Tibial nerve (tissue), 4 donors: ENCODE measurements at regions not wholly inside any gene's neighbourhood (a gene's known extent, or its start where the extent isn't known, plus 50 kb on each side); places are given as distances from the start of the nearest gene placed in this dataset.

Experiments used
- DNase-seq, 2 donors: peaks; one replicate each; pipeline ENCODE4 v3.0.0-alpha.2; 2019; ENCODE audit warnings: low spot score in 2 of 2
- H3K27ac ChIP-seq, 4 donors: fragments of 200-600 bp; sonication (generic) in 3 of 4; one replicate each; pipeline ENCODE4 v1.5.1; 2017 to 2019; ENCODE audit warnings: mild to moderate bottlenecking in 1 of 4
- H3K27me3 ChIP-seq, 2 donors: fragments of 200-600 bp; sonication (generic) in 1 of 2; one replicate each; pipeline versions ENCODE4 v1.5.1 to v1.6.0; 2017 to 2019
- H3K36me3 ChIP-seq, 3 donors: fragments of 200-600 bp; sonication (generic); one replicate each; pipeline ENCODE4 v1.5.1; 2018 to 2019
- H3K4me1 ChIP-seq, 4 donors: fragments of 200-600 bp; sonication (generic) in 3 of 4; one replicate each; pipeline ENCODE4 v1.5.1; 2017 to 2019
- H3K4me3 ChIP-seq, 4 donors: fragments of 200-600 bp; sonication (generic) in 3 of 4; one replicate each; pipeline ENCODE4 v1.5.1; 2017 to 2019; ENCODE audit warnings: mild to moderate bottlenecking in 1 of 4, moderate library complexity in 1 of 4
- H3K9me3 ChIP-seq, 4 donors: fragments of 200-600 bp; sonication (generic) in 3 of 4; one replicate each; pipeline ENCODE4 v1.5.1; 2017 to 2019
- EP300 ChIP-seq, 2 donors: sonication (generic); formaldehyde crosslinking; IDR thresholded peaks; one replicate each; pipeline ENCODE4 v1.6.1; 2017; ENCODE audit warnings: antibody characterized with exemption in 2 of 2, mild to moderate bottlenecking in 1 of 2
- POLR2A ChIP-seq, 2 donors: fragments of 450-650 bp; IDR thresholded peaks; one replicate each; pipeline ENCODE4 v1.6.1; 2017; ENCODE audit warnings: antibody characterized with exemption in 2 of 2, mild to moderate bottlenecking in 2 of 2, moderate library complexity in 2 of 2
- WGBS, 2 donors: methylation state at CpG; one replicate each; pipeline ENCODE4 v1.1.5; 2018; 5-methylcytosine and 5-hydroxymethylcytosine counted together
- TF ChIP-seq, protein P1 (sequence below), 5 experiments: fragments of 200-600 bp in 3 of 5; fragments of 450-650 bp in 2 of 5; sonication (generic) in 3 of 5; IDR thresholded peaks; one replicate each; pipeline ENCODE4 v1.5.1; 2016 to 2019; ENCODE audit warnings: antibody characterized with exemption in 5 of 5, mild to moderate bottlenecking in 3 of 5, moderate library complexity in 2 of 5

DNA sequence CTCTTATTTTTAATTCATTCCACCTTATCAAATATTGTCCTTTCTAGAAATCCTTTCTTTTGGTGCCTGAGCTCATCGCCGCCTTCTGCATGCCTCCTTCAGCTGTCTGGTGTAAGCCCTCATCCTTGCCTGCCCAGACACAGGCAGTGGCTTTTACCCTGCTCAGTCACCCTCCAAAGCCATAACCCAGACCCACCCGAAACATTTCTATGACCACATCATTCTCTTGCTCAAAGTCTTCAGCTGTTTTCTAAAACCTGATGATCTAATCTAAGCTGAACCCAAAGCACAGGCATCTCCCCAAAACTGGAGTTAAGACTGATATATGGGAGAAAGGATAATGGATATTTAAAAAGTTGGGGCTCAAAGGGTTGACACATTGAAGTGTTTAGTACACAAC is 753.7 kb upstream of the SGCG start:
- Histone ChIP-seq H3K27ac (no peak overlapping the region), H3K9me3 (no peaks in the 10 kb centered on the region), H3K27me3 (no peaks in the 10 kb centered on the region), H3K36me3 (no peaks in the 10 kb centered on the region), H3K4me3 (no peak overlapping the region), H3K4me1 (no peaks in the 10 kb centered on the region)
- DNase-seq = no peak
- WGBS, 2 donors = 95 to 97% methylated on average over 3 of the region's 3 CpGs
- TF ChIP-seq, protein P1, sequence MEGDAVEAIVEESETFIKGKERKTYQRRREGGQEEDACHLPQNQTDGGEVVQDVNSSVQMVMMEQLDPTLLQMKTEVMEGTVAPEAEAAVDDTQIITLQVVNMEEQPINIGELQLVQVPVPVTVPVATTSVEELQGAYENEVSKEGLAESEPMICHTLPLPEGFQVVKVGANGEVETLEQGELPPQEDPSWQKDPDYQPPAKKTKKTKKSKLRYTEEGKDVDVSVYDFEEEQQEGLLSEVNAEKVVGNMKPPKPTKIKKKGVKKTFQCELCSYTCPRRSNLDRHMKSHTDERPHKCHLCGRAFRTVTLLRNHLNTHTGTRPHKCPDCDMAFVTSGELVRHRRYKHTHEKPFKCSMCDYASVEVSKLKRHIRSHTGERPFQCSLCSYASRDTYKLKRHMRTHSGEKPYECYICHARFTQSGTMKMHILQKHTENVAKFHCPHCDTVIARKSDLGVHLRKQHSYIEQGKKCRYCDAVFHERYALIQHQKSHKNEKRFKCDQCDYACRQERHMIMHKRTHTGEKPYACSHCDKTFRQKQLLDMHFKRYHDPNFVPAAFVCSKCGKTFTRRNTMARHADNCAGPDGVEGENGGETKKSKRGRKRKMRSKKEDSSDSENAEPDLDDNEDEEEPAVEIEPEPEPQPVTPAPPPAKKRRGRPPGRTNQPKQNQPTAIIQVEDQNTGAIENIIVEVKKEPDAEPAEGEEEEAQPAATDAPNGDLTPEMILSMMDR (IDR thresholded peaks at IDR 0.05) = no peak
- TF ChIP-seq EP300 (IDR thresholded peaks at IDR 0.05) (no peak), POLR2A (IDR thresholded peaks at IDR 0.05) (no peak)

DNA sequence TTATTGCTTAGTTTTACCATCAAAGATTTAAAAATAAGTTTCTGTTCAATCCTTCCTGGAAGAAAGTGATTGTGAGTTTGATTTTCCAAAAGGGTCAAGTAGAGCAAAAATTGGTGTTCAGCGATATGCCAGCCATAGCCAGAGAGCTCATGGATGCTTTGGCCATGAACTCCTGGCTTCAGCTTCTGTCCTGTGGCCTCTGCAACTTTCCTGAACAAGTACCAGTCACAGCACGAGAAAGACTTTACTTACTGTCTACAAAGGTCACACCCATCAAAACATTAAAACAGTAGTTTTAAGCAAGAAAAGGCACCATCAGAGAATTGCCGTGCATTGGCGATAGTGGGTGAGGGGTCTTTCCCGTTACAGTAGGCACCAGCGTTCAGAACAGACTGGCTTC is 753.0 kb upstream of the SGCG start:
- WGBS, 2 donors = 89 to 90% methylated on average over 6 of the region's 6 CpGs
- no peaks in the 10 kb centered on the region for H3K9me3 ChIP-seq
- no peak overlapping the region for H3K4me3 ChIP-seq
- no peaks in the 10 kb centered on the region for H3K4me1 ChIP-seq
- no peaks in the 10 kb centered on the region for H3K36me3 ChIP-seq
- no peak overlapping the region for H3K27ac ChIP-seq
- TF ChIP-seq EP300 (IDR thresholded peaks at IDR 0.05) (no peak), POLR2A (IDR thresholded peaks at IDR 0.05) (no peak)
- TF ChIP-seq, protein P1 (IDR thresholded peaks at IDR 0.05) = no peak
- DNase-seq = no peak
- H3K27me3 ChIP-seq = no peaks in the 10 kb centered on the region

DNA sequence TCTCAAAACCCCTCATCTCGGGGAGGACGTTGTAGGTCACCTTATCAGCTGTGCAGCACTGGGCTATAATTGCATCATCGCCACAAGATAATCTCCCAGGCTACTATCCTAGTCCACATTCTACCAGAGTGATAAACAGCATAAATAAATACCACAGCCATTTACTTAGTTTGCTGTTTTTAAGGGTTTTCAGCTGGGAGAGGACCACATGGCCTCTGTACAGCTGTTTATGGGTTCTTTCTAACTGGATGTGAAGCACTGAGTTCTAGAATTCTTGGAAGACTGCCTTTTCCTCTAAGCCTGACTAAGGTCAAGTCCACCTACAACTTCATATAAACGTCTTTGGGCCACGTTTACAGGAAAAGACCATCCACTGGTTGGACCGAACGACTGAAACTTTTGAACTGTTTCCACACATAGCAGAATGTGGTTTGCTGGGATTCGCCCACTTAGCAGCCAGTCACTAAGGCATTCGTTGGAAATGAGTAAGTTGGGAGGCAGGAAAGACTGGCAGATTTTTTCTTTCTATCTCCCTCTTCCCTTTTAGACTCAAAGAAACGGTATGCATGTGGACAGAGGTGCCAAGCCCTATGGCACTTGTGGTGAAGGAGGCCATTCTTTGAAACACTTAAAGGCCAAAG is 752.5 kb upstream of the SGCG start:
- no peaks in the 10 kb centered on the region for H3K27me3 ChIP-seq
- H3K4me1 ChIP-seq = no peaks in the 10 kb centered on the region
- H3K9me3 ChIP-seq = no peaks in the 10 kb centered on the region
- no peak overlapping the region for H3K4me3 ChIP-seq
- no peak overlapping the region for H3K27ac ChIP-seq
- H3K36me3 ChIP-seq = no peaks in the 10 kb centered on the region
- no peak for TF ChIP-seq POLR2A (IDR thresholded peaks at IDR 0.05)
- no peak for TF ChIP-seq EP300 (IDR thresholded peaks at IDR 0.05)
- TF ChIP-seq, protein P1 (IDR thresholded peaks at IDR 0.05) = no peak
- DNase-seq = no peak
- 71 to 75% methylated on average over 10 of the region's 10 CpGs for WGBS, 2 donors

DNA sequence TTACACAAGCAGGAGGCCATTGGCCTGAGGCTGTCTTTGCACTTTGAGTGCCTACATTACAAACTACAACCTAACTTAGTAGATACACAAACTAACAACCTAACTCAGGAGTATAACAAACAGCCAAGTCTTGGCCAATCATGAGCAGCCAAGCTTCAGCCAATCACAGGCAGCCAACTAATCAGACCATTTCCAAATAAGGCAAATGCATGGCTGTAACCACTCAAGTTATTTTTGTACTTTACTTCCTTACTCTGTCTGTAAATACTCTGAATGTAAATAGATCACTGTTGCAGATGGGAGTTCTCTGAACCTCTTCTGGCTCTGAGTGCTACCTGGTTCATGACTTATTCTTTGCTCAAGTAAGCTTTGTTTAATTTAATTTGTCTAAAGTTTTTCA is 748.1 kb upstream of the SGCG start:
- DNase-seq = no peak
- no peak for TF ChIP-seq EP300 (IDR thresholded peaks at IDR 0.05)
- TF ChIP-seq POLR2A (IDR thresholded peaks at IDR 0.05) = no peak
- no peaks in the 10 kb centered on the region for H3K9me3 ChIP-seq
- H3K27me3 ChIP-seq = no peaks in the 10 kb centered on the region
- peaks cover 0 to 20% (median 2%) of the 10 kb centered on the region in 4 donors for H3K4me1 ChIP-seq
- no peaks in the 10 kb centered on the region for H3K36me3 ChIP-seq
- no peak overlapping the region for H3K27ac ChIP-seq
- no peak overlapping the region for H3K4me3 ChIP-seq

DNA sequence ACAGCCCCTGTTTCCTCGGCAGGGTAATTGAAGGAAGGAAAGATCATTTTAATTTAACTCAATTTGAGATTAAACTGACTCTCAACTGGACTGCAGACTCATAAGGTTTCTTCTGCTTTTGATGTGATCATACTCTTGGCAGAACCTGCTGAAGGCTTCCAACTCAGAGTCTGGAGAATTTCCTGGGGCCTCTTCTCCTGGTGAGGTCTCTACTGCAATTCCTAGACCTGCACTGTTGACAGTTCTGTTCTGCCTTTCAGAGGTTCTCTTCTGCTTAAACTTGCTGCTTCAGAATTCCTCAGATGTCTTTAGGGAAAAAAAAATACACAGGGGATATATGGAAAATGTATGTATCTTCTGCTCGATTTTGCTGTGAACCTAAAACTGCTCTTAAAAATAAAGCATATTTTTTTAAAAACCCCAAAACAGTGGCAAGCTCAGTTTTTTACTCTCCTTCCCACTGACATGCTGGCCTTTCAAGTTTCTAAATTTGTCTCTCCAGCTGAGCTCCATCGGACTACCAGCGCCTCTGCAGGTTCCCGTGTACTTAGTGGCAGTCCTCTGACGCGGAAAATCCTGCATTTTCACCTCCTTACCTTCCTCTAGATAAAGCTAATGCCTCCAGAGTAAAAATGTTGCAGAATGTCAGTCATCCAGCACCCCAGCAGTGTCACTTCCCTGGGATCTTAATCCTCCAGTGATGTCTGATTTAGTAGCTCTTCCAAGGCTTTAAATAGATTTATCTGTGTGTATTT is 733.5 kb upstream of the SGCG start:
- WGBS, 2 donors = 78% methylated on average over 7 of the region's 7 CpGs
- TF ChIP-seq, protein P1 (IDR thresholded peaks at IDR 0.05) = no peak
- TF ChIP-seq POLR2A (IDR thresholded peaks at IDR 0.05) (no peak), EP300 (IDR thresholded peaks at IDR 0.05) (no peak)
- no peaks in the 10 kb centered on the region for H3K27me3 ChIP-seq

More for the DNA sequence above, 733.5 kb upstream of the SGCG start:
- H3K36me3 ChIP-seq = no peaks in the 10 kb centered on the region
- DNase-seq = no peak
- no peak overlapping the region for H3K27ac ChIP-seq
- peaks cover 0 to 17% (median 0%) of the 10 kb centered on the region in 4 donors for H3K4me1 ChIP-seq
- no peak overlapping the region for H3K4me3 ChIP-seq
- no peaks in the 10 kb centered on the region for H3K9me3 ChIP-seq
